Fibroblast of lung (primary cell): ENCODE measurements at regions not wholly inside any gene's neighbourhood (a gene's known extent, or its start where the extent isn't known, plus 50 kb on each side); places are given as distances from the start of the nearest gene placed in this dataset.
"Not testable (repeated sequence)": the region's sequence is repeated elsewhere in the genome, so short reads cannot be mapped to it uniquely, and the experiment has no call there.

Source experiments
- CTCF ChIP-seq, 2 donors: IDR thresholded peaks in 1 of 2; conservative IDR thresholded peaks in 1 of 2; 1 replicate in 1 of 2; 2 replicates in 1 of 2; pipeline ENCODE4 v1.5.1; 2011 to 2012; ENCODE audit warnings: low read length in 2 of 2, control low read depth in 1 of 2, inconsistent platforms in 1 of 2, low read depth in 1 of 2, mild to moderate bottlenecking in 1 of 2
- EZH2 ChIP-seq: IDR thresholded peaks from 2 replicates; pipeline ENCODE4 v1.5.1; 2012; ENCODE audit warnings: low read length, control low read depth, mild to moderate bottlenecking; ENCODE audit errors: missing control alignments

- TF ChIP-seq CTCF (conservative IDR thresholded peaks at IDR 0.05 in 1 of 2, IDR thresholded peaks at IDR 0.05 in 1 of 2; ENCODE audit: low read depth in 1 of 2, low read length in 2 of 2); EZH2: not testable (repeated sequence)
Measured at GRCh38 chr10:63984061-63984460, 462.9 kb downstream of the REEP3 start.
